ENCODE measurements at regions not wholly inside any gene's neighbourhood (a gene's known extent, or its start where the extent isn't known, plus 50 kb on each side); places are given as distances from the start of the nearest gene placed in this dataset.

DNA sequence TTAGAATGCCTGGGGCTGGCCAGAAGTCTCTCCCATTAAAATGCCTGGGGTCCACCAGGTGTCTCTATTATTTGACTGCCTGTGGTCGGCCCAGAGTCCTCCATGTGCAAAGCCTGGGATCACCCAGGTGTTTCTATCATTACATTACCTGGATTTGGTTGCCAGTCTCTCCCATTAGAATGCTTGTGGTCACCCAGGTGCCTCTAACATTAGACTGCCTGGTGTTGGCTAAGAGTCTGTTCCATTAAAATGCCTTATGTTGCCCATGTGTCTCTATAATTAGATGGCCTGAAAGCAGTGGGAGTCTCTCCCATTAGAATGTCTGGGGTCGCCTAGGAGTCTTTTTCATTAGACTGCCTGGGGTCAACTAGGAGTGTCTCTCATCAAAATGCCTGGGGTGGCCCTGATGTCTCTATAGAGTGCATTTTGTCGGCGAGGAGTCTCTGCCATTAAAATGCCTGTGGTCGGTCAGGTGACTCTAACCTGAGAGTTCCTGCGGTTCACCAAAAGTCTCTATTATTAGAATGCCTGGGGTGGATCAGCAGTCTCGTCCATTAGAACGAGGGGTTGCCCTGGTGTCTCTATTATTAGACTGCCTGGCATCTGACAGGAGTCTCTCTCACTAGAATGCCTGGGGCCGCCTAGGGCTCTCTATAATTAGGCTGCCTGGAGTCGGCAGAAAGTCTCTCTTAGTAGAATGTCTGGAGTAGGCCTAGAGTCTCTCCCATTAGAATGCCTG, 1540.5 kb downstream of the UQCRFS1 start:
- Histone ChIP-seq H3K36me3 (replicated peaks in 1 of 2) (no peaks in the 10 kb centered on the region), H3K27ac (no peak overlapping the region), H3K4me3 (no peak overlapping the region), H3K9me3 (replicated peaks in 1 of 3) (no peaks in the 10 kb centered on the region), H3K4me1 (replicated peaks in 1 of 2) (no peaks in the 10 kb centered on the region), H3K27me3 (no peaks in the 10 kb centered on the region)
- intact Hi-C loops (cut with DNase I), result no loop called here
- no peak for DNase-seq
- no peak for TF ChIP-seq CTCF (IDR thresholded peaks at IDR 0.05)
- no peak for TF ChIP-seq POLR2A (IDR thresholded peaks at IDR 0.05)
- WGBS, 4 donors, result 55 to 73% (median 68%) methylated on average over 6 to 10 of the region's 10 CpGs

- Histone ChIP-seq H3K4me1 (replicated peaks in 1 of 2) (no peaks in the 10 kb centered on the region), H3K36me3 (replicated peaks in 1 of 2) (no peaks in the 10 kb centered on the region), H3K27me3 (no peaks in the 10 kb centered on the region), H3K4me3 (no peak overlapping the region), H3K27ac (no peak overlapping the region), H3K9me3 (replicated peaks in 1 of 3) (no peaks in the 10 kb centered on the region)
- peak in 1 of 7 donors; percentile 0 for DNase-seq
- no peak for TF ChIP-seq CTCF (IDR thresholded peaks at IDR 0.05)
- TF ChIP-seq POLR2A (IDR thresholded peaks at IDR 0.05), result no peak
- 50 to 71% (median 61%) methylated on average over 2 of the region's 2 CpGs; no CpG with 5 or more reads in 1 of the 4 donors for WGBS, 4 donors
- intact Hi-C loops (cut with DNase I), result no loop called here
These were observed 1541.1 kb downstream of the UQCRFS1 start for GRCh38 chr19:27671876-27672275.

DNA sequence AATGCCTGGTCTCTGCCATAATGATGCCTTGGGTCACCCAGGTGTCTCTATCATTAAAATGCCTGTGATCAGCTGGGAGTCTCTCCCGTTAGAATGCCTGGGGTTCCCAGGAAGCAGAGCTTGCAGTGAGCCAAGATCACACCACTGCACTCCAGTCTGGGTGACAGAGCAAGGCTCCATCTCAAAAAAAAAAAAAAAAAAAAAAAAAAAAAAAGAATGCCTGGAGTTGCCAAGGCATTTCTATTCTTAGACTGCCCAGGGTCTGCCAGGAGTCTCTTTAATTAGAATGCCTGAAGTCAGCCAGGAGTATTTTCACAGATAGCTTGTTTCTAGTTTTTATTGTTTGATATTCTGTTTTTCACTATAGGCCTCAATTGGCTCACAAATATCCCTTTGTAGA, 1552.5 kb downstream of the UQCRFS1 start:
- intact Hi-C loops (cut with DNase I), result no loop called here
- no peaks in the 10 kb centered on the region for H3K9me3 ChIP-seq (replicated peaks in 1 of 3)
- peak in 1 of 7 donors; percentile 3 for DNase-seq
- 11 to 80% (median 41%) methylated on average over 1 of the region's 1 CpG for WGBS, 4 donors
- H3K27me3 ChIP-seq, result no peaks in the 10 kb centered on the region
- no peaks in the 10 kb centered on the region for H3K36me3 ChIP-seq (replicated peaks in 1 of 2)
- TF ChIP-seq CTCF (IDR thresholded peaks at IDR 0.05), result no peak
- TF ChIP-seq POLR2A (IDR thresholded peaks at IDR 0.05), result no peak
- H3K4me3 ChIP-seq, result no peak overlapping the region
- no peaks in the 10 kb centered on the region for H3K4me1 ChIP-seq (replicated peaks in 1 of 2)
- H3K27ac ChIP-seq, result no peak overlapping the region

DNA sequence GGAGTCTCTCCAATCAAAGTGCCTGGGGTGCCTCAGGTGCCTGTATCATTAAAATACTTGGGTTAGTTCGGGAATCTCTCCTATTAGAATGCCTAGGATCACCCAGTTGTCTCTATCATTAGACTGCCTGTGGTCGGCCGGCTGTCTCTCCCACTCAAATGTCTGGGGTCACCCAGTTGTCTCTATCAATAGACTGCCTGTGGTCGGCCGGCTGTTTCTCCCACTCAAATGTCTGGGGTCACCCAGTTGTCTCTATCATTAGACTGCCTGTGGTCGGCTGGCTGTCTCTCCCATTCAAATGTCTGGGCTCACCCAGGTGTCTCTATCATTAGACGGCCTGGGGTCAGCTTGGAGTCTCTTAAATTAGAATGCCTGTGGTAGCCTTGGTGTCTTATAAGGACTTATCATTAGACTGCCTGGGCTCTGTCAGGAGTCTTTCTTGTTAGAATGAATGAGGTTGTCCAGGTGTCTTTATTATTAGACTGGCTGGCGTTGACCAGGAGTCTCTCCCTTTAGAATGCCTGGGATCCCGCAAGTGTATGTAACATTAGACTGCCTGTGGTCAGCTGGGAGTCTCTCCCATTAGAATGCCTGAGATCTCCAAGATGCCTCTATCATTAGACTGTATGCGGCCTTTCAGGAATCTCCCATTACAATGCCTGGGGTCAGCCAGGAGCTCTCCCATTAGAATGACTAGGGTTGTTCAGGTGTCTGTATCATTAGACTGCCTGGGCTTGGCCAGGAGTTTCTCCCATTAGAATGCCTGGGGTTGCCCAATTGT, 1555.5 kb downstream of the UQCRFS1 start:
- no peak overlapping the region for H3K27ac ChIP-seq
- peak in 1 of 7 donors; percentile 29 for DNase-seq
- no peaks in the 10 kb centered on the region for H3K27me3 ChIP-seq
- TF ChIP-seq POLR2A (IDR thresholded peaks at IDR 0.05) (no peak), CTCF (IDR thresholded peaks at IDR 0.05) (no peak)
- 72 to 82% (median 77%) methylated on average over 10 of the region's 10 CpGs for WGBS, 4 donors
- H3K4me1 ChIP-seq (replicated peaks in 1 of 2), result no peaks in the 10 kb centered on the region
- intact Hi-C loops (cut with DNase I), result no loop called here
- no peaks in the 10 kb centered on the region for H3K9me3 ChIP-seq (replicated peaks in 1 of 3)
- H3K36me3 ChIP-seq (replicated peaks in 1 of 2), result no peaks in the 10 kb centered on the region
- no peak overlapping the region for H3K4me3 ChIP-seq
